ENCODE measurements at regions not wholly inside any gene's neighbourhood (a gene's known extent, or its start where the extent isn't known, plus 50 kb on each side); places are given as distances from the start of the nearest gene placed in this dataset.

DNA sequence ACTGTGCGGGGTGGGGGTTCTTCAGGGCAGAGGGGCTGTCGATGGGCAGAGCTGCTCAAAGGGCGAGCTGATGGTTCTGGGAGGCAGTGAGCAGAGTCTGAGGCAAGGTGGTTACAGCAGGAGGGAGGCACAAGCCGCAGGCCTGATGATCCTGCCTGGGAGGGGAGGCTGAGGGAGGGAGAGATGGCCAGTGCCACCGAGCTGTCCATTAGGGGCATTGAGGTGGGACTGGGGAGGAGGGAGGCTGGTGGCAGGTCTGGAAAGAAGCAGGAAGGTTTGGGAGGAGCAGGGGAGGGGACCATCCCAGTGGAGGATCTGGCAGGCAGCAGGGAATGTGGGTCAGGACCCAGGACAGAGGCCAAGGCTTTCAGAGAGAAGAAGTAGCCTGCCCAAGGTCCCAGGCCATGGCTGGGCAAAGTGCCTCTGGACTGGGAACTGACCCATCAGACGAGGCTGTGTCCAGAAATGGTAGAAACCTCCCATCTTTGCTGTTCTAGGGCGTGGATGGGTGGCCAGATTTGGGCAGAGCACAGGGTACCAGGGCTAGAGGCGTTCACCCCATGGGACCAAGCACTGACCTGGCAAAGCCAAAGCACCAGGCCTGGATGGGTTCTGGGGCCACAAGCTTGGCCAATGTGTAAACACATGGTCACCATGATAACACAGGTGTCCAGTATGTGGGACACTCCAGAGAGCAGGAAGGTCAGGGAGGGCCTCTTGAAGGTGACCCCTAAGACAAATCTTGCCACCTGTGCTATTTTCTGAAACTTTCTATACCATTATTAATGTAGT, 55.5 kb downstream of the INHBB start:
- Histone ChIP-seq H3K27ac (no peak overlapping the region), H3K4me3 (no peak overlapping the region), H3K36me3 (no peaks in the 10 kb centered on the region), H3K9me3 (no peaks in the 10 kb centered on the region), H3K4me1 (replicated peaks) (no peaks in the 10 kb centered on the region), H3K27me3 (replicated peaks; ENCODE audit: insufficient read depth) (no peaks in the 10 kb centered on the region)
- intact Hi-C loops (cut with DNase I): no loop called here
- TF ChIP-seq POLR2A (IDR thresholded peaks at IDR 0.05) (no peak), POLR2AphosphoS5 (IDR thresholded peaks at IDR 0.05) (no peak)
- TF ChIP-seq, protein P1, sequence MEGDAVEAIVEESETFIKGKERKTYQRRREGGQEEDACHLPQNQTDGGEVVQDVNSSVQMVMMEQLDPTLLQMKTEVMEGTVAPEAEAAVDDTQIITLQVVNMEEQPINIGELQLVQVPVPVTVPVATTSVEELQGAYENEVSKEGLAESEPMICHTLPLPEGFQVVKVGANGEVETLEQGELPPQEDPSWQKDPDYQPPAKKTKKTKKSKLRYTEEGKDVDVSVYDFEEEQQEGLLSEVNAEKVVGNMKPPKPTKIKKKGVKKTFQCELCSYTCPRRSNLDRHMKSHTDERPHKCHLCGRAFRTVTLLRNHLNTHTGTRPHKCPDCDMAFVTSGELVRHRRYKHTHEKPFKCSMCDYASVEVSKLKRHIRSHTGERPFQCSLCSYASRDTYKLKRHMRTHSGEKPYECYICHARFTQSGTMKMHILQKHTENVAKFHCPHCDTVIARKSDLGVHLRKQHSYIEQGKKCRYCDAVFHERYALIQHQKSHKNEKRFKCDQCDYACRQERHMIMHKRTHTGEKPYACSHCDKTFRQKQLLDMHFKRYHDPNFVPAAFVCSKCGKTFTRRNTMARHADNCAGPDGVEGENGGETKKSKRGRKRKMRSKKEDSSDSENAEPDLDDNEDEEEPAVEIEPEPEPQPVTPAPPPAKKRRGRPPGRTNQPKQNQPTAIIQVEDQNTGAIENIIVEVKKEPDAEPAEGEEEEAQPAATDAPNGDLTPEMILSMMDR (IDR thresholded peaks at IDR 0.05): no peak
- WGBS: 82% methylated on average over 8 of the region's 8 CpGs
- DNase-seq (ENCODE audit: low spot score): no peak

DNA sequence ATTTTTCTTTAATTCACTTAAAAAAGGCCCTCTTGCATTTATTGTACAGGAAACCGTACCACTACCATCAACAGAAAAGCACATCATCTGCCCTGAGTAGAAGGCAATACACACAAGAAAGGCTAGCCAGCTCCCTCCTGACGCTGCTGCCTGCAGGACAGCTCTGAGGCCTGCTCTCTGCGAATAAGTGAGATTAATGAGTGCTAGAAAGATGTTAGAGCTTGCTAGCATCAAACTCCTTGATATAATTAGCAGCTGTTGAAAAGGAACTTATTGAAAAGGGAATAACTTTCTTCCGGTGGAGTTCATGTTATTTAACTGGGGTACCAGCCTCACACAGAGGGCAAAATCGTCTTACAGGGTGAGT, 56.1 kb downstream of the INHBB start:
- Histone ChIP-seq H3K27ac (no peak overlapping the region), H3K9me3 (no peaks in the 10 kb centered on the region), H3K4me1 (replicated peaks) (no peaks in the 10 kb centered on the region), H3K4me3 (no peak overlapping the region), H3K27me3 (replicated peaks; ENCODE audit: insufficient read depth) (no peaks in the 10 kb centered on the region), H3K36me3 (no peaks in the 10 kb centered on the region)
- TF ChIP-seq POLR2AphosphoS5 (IDR thresholded peaks at IDR 0.05) (no peak), POLR2A (IDR thresholded peaks at IDR 0.05) (no peak)
- TF ChIP-seq, protein P1 (IDR thresholded peaks at IDR 0.05): no peak
- 75% methylated on average over 5 of the region's 5 CpGs for WGBS
- no peak for DNase-seq (ENCODE audit: low spot score)
- intact Hi-C loops (cut with DNase I): no loop called here

DNA sequence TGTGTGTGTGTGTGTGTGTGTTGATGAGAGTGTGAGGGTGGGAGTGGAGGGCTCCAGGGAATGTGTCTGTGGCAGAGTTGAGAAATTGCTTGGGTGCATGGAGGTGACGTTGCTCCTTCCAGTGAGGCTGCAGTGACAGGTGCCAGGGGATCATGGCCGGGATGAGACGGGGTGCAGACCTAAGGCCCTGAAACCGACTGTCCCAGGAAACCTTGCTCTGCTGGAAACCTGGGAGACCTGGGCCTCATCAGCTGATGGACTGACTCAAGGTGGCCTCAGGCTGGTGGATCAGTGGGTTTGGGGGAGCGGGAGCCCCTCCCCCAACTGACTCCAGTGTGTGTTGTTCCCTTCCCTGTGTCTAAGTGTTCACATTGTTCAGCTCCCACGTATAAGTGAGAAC, 56.6 kb downstream of the INHBB start:
- 94% methylated on average over 5 of the region's 6 CpGs for WGBS
- H3K27me3 ChIP-seq (replicated peaks; ENCODE audit: insufficient read depth): no peaks in the 10 kb centered on the region
- H3K4me1 ChIP-seq (replicated peaks): no peaks in the 10 kb centered on the region
- DNase-seq (ENCODE audit: low spot score): no peak
- intact Hi-C loops (cut with DNase I): no loop called here
- no peaks in the 10 kb centered on the region for H3K36me3 ChIP-seq
- no peak overlapping the region for H3K27ac ChIP-seq
- no peaks in the 10 kb centered on the region for H3K9me3 ChIP-seq
- no peak overlapping the region for H3K4me3 ChIP-seq
- TF ChIP-seq POLR2AphosphoS5 (IDR thresholded peaks at IDR 0.05) (no peak), POLR2A (IDR thresholded peaks at IDR 0.05) (no peak)
- TF ChIP-seq, protein P1 (IDR thresholded peaks at IDR 0.05): no peak

DNA sequence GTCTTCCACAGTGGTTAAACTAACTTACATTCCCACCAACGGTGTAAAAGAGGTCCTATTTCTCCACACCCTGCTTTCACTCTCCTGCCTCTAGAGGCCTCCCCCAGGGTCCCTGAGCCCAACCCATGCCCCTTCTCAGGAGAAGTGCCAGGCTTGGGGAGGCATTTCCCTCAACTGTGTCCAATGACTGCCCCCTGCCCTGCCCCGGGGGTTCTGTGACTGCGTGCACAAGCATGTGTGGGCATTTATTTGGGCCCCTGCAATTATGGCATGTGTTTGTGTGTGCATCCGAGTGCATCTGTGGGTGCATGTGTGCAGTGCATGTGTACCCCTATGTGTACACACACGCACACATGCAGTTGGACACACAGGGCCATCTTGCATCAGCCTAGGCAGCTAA, 57.3 kb downstream of the INHBB start:
- Histone ChIP-seq H3K27ac (no peak overlapping the region), H3K4me1 (replicated peaks) (no peaks in the 10 kb centered on the region), H3K27me3 (replicated peaks; ENCODE audit: insufficient read depth) (no peaks in the 10 kb centered on the region), H3K4me3 (no peak overlapping the region), H3K36me3 (no peaks in the 10 kb centered on the region), H3K9me3 (no peaks in the 10 kb centered on the region)
- intact Hi-C loops (cut with DNase I): no loop called here
- 87% methylated on average over 5 of the region's 5 CpGs for WGBS
- TF ChIP-seq POLR2A (IDR thresholded peaks at IDR 0.05) (no peak), POLR2AphosphoS5 (IDR thresholded peaks at IDR 0.05) (no peak)
- TF ChIP-seq, protein P1 (IDR thresholded peaks at IDR 0.05): no peak
- no peak for DNase-seq (ENCODE audit: low spot score)

DNA sequence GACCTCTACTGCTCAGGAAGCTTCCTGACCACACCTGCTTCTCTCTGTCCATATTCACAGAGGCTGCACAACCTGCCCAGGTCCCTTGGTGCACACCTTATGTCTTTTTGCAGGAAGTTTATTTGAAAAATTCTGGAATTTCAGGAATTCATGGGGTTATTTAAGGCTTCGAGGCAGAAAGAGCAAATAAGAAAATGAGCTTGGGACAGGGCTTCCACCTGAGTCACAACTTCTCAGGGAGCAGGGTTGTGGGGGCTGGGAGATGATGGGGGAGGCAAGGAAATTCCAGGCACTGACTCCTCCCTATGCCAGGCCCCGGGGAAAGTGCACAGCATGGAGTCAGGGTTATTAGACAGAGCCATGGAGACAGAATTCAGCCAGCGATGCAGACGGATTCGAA, 57.7 kb downstream of the INHBB start:
- Histone ChIP-seq H3K4me3 (no peak overlapping the region), H3K9me3 (no peaks in the 10 kb centered on the region), H3K27me3 (replicated peaks; ENCODE audit: insufficient read depth) (no peaks in the 10 kb centered on the region), H3K27ac (no peak overlapping the region), H3K4me1 (replicated peaks) (no peaks in the 10 kb centered on the region), H3K36me3 (no peaks in the 10 kb centered on the region)
- intact Hi-C loops (cut with DNase I): no loop called here
- TF ChIP-seq POLR2A (IDR thresholded peaks at IDR 0.05): no peak
- TF ChIP-seq, protein P1 (IDR thresholded peaks at IDR 0.05): no peak
- no peak for TF ChIP-seq POLR2AphosphoS5 (IDR thresholded peaks at IDR 0.05)
- no peak for DNase-seq (ENCODE audit: low spot score)
- WGBS: 79% methylated on average over 5 of the region's 5 CpGs
